ENCODE measurements at regions not wholly inside any gene's neighbourhood (a gene's known extent, or its start where the extent isn't known, plus 50 kb on each side); places are given as distances from the start of the nearest gene placed in this dataset.

- Histone ChIP-seq H3K27me3 (ENCODE audit: insufficient read depth) (no peaks in the 10 kb centered on the region), H3K9ac (no peak overlapping the region), H3F3A (replicated peaks; ENCODE audit: insufficient read depth) (no peaks in the 10 kb centered on the region), H3K4me2 (no peak overlapping the region), H3K9me2 (no peaks in the 10 kb centered on the region), H3K27ac (ENCODE audit: low read depth in 2 of 2, low read length in 1 of 2) (no peak overlapping the region), H3K36me3 (replicated peaks in 1 of 2; ENCODE audit: control insufficient read depth in 1 of 2, insufficient read depth in 2 of 2, low read length in 1 of 2) (no peaks in the 10 kb centered on the region), H2AFZ (ENCODE audit: low read depth) (no peak overlapping the region), H3K4me1 (ENCODE audit: control insufficient read depth in 1 of 2, insufficient read depth in 2 of 2, low read depth in 1 of 2, low read length in 1 of 2) (peaks cover 0 to 29% of the 10 kb centered on the region in 2 experiments; a peak in 2 of 4 replicates), H3K79me2 (ENCODE audit: insufficient read depth) (no peaks in the 10 kb centered on the region), H4K20me1 (ENCODE audit: insufficient read depth) (no peaks in the 10 kb centered on the region), H3K4me3 (ENCODE audit: low read depth in 2 of 2, low read length in 1 of 2) (no peak overlapping the region), H3K9me3 (no peaks in the 10 kb centered on the region)
- no peak for DNase-seq
- ChIA-PET POLR2A (no interaction called here), CTCF (interaction anchor here (2.8 kb wide), 1 partner anchor 15 kb away, joined by 9 read pairs; no protein-coding TSS in a partner anchor)
- WGBS (ENCODE audit: low lambda C conversion rate), result 21% methylated on average over 1 of the region's 1 CpG
- TF ChIP-seq RCOR1 (IDR thresholded peaks at IDR 0.05; ENCODE audit: low read length), result no peak
- no peak for TF ChIP-seq RXRA (IDR thresholded peaks at IDR 0.05; ENCODE audit: borderline replicate concordance, low read depth)
- TF ChIP-seq GATA2 (CRISPR knock-in tag; IDR thresholded peaks at IDR 0.05), result no peak
- no peak for TF ChIP-seq YY1 (IDR thresholded peaks at IDR 0.05; ENCODE audit: low read depth)
- TF ChIP-seq TCF12 (IDR thresholded peaks at IDR 0.05), result no peak
- no peak for TF ChIP-seq GABPA (IDR thresholded peaks at IDR 0.05; ENCODE audit: low read depth)
- TF ChIP-seq ZBTB33 (IDR thresholded peaks at IDR 0.05; ENCODE audit: borderline replicate concordance, low read depth), result no peak
- no peak for TF ChIP-seq EZH2phosphoT487 (IDR thresholded peaks at IDR 0.05; ENCODE audit: borderline replicate concordance, low read depth)
- TF ChIP-seq MEF2A (IDR thresholded peaks at IDR 0.05; ENCODE audit: borderline replicate concordance, low read depth), result no peak
- TF ChIP-seq CTCF (IDR thresholded peaks at IDR 0.05), result no peak
- TF ChIP-seq NFIC (IDR thresholded peaks at IDR 0.05; ENCODE audit: borderline replicate concordance), result no peak
- TF ChIP-seq USF2 (IDR thresholded peaks at IDR 0.05; ENCODE audit: borderline replicate concordance, low read depth, low read length), result no peak
- TF ChIP-seq RFX5 (IDR thresholded peaks at IDR 0.05; ENCODE audit: low read length), result no peak
- no peak for TF ChIP-seq USF1 (IDR thresholded peaks at IDR 0.05; ENCODE audit: borderline replicate concordance, low read depth)
- TF ChIP-seq RAD21 (IDR thresholded peaks at IDR 0.05; ENCODE audit: low read length), result no peak
- no peak for TF ChIP-seq MAX (IDR thresholded peaks at IDR 0.05; ENCODE audit: low read depth)
- TF ChIP-seq FOXJ3 (CRISPR knock-in tag; IDR thresholded peaks at IDR 0.05), result no peak
- TF ChIP-seq SMC3 (IDR thresholded peaks at IDR 0.05; ENCODE audit: low read depth, low read length), result no peak
- TF ChIP-seq FOXM1 (IDR thresholded peaks at IDR 0.05; ENCODE audit: low read depth), result no peak
Measured at GRCh38 chr6:43871284-43871683, 101.3 kb downstream of the VEGFA start.

Measured in SK-N-SH (cell line).